ENCODE measurements at regions not wholly inside any gene's neighbourhood (a gene's known extent, or its start where the extent isn't known, plus 50 kb on each side); places are given as distances from the start of the nearest gene placed in this dataset.

DNA sequence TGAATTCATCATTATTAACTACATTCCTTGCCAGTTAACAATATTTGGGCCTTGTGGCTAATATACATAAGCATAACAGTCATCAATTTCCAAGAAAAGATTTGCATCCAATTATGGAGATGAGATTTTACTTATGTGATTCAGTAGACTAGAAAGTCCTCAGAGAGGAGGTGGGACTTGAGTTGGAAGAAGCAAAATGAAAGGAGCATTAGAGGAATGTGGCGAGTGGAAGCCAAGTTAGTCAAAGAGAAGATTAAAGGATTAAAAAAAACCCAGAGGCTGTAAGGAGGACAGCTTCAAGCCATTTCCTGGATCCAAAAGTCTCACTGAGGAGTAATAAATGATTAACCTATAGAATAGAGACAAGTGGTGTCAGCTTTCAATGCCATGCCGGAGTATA lies 1099.4 kb upstream of the IGFBP7 start:
- DNase-seq (ENCODE audit: low read depth, low spot score), result no peak

DNA sequence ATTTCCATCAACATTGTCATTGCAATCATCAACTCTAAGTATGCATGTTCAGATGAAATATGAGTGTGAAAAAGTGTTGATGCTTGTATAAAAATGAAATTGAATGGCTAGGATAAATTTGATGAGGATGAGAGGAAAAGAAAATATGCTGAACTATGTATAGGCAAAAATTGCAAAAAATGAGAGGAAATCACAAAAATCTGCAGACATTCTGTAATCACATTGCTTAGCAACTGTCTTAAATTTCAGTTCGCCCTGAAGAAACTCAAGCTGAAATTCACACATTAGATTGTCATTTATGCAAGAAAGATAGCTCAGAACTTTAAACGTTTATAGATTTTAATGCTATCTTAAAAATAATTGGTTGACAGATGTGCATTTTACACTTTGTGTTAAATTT lies 1098.8 kb upstream of the IGFBP7 start:
- no peak for DNase-seq (ENCODE audit: low read depth, low spot score)

DNA sequence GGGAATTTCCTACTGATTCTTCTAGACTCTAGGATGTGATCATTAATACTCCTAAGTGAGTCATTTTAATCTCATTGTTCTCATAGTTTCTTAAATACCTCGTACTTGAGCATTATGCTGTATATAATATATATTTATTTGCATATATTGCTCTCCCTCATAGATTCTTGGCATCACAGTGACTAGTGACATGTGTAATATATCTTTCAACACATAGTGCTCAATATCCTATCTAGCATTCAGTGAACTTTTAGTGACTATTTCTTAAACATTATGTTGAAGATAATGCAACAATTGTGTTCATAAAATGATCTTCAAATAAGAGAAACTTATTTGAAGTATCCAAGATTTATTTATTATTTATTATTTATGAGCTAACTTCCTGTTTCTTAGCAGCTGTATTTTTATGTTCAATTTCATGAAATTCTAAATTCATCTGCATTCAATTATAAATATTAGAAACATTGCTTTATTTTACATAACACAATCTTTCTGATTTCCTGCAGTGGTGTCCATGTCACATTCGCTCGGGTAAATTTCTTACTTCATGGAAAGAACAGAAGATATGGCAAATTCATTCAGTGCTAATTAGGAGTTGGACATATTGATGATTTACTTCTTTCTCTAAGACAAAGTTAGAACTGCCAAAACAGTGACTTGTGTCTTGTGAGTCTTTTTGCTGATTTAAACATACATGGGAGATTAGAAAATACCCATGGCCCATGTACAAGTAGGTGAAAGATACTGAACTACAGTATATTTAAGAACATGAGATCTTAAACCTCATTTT lies 1095.5 kb upstream of the IGFBP7 start:
- DNase-seq (ENCODE audit: low read depth, low spot score), result no peak

DNA sequence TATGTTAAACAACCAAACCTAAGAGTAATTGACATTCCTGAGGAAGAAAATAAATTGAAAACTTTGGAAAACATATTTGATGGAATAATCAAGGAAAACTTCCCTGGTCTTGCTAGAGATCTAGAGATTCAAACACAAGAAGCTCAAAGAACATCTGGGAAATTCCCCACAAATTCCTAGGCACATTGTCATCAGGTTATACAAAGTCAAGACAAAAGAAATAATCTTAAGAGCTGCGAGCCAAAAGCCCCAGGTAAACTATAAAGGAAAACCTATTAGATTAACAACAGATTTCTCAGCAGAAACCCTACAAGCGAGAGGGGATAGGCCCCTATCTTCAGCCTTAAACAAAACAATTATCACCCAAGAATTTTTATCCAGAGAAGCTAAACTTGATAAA lies 1082.0 kb upstream of the IGFBP7 start:
- DNase-seq (ENCODE audit: low read depth, low spot score), result no peak

DNA sequence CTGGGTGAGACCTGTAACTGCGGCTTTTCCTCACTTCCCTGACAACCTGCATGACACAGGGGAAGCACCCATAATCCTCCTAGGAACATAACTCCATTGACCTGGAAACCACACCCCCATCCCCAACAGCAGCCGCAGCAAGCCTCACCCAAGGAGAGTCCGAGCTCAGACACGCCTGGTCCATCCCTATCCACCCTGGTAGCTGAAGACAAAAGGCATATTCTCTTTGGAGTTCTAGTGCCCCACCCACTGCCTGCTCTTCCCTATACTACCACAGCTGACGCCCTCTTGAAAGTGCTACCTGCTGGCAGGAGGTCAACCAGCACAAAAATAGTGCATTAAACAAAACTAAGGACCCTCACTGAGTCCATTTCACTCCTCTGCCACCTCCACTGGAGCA lies 1080.9 kb upstream of the IGFBP7 start:
- no peak for DNase-seq (ENCODE audit: low read depth, low spot score)

DNA sequence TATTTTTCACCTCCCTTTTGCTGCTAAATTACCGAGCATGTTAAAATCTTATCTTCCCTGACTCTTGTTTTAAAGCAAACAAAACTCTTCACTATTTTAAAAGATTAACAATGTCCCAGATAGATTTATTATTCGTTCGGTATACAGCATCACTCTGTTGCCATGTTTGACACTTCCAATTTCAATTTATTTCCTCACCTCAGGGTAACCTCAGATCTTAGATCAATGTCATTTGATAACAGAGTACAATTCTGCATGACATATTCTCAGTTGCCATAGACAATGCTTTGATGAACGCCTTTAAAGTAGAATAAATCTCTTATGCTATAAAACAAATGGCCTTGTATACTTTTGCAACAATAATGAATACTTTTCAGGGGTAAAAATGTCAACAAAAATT lies 1078.1 kb upstream of the IGFBP7 start:
- DNase-seq (ENCODE audit: low read depth, low spot score), result no peak

DNA sequence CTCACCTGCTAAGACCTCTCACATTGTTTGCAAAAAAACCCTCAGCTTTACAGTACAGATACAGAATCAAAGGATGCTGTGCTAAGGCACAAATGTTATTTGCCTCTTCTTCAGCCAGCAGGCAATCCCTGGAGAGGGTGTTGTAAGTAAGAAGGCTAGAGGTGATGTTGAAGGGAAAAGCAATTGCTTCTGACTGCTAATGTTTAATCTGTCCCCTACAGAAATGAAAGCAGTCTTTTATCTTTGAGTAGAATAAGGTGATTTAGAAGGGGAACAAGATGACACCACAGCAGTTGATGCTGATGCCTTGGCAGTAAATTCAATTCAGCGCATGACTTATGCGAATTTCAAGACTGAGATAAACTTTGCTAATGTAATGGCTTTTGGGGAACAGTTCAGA lies 1064.8 kb upstream of the IGFBP7 start:
- DNase-seq (ENCODE audit: low read depth, low spot score), result no peak

DNA sequence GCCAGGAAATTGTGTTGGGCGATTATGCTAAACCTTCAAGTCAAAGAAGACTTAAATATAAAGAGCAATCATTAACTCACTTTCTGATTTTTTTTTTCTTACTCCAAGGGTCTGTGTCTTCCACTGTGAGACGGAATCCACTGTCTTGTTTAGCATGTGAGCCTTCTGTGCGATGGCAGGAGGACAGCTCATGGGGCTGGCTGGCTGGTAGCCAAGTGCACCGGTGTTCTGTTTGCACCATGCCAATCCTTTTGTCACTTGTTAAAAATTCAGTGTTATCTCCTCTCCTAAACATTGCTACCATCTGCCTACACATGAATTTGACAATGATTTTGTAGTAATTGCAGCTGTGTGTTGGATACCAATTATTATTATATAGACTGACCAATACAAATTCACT lies 1056.3 kb upstream of the IGFBP7 start:
- no peak for DNase-seq (ENCODE audit: low read depth, low spot score)

DNA sequence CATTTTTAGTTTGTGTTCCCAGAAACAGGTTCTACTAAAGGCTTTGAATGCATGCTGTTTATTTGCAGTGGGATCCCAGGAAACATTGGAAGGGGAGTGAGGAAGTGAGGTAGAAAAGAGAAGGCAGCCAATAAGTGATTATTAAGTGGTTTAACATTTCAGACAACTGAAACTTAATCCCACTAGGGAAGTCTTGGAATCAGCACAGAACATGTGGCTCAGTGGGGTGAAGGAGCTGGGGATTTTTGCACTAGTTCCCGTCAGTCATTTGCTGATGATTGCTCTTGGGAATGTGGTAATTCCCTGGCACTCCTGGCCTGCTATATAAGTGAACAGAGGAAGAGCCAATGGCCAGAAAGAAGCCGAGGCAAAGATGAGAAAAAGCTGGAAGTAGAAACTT lies 1053.0 kb upstream of the IGFBP7 start:
- no peak for DNase-seq (ENCODE audit: low read depth, low spot score)

DNA sequence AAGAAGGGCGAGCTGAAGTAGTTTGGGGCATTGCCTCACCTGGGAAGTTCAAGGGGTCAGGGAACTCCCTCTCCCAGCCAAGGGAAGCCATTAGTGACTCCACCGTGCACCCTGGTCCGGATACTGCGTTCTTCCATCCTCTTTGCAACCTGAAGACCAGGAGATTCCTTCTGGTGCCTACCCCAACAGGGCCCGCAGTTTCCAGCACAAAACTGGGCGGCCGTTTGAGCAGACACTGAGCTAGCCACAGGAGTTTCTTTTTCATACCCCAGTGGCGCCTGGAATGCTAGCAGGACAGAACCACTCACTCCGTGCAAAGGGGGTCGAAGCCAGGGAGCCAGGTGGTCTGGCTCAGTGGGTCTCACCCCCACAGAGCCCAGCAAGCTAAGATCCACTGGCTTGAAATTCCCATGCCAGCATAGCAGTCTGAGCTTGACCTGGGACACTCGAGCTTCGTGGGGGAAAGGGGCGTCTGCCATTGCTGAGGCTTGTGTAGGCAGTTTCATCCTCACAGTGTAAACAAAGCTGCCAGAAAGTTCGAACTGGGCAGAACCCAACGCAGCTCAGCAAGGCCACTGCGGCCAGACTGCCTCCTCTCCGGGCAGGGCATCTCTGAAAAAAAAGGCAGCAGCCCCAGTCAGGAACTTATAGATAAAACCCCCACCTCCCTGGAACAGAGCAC lies 1039.4 kb upstream of the IGFBP7 start:
- DNase-seq (ENCODE audit: low read depth, low spot score), result no peak

DNA sequence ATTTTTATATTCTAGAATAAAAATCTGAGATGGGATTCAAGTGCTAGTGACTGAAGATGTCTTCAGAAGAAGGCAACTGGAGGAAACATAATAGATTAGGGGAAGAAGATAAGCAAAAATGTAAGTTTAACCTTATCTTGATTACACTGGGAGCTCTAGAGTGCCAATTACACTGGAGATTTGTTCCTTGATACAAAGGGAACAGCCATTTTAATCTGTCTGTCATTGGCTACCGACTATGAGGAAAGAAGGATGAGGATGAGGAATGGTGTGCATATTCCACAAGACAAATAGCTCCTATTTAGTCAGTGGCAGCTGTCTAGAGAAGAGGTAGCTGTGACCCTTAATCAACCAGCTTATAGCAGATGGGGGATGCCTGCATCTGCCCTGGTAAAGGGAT lies 1034.5 kb upstream of the IGFBP7 start:
- no peak for DNase-seq (ENCODE audit: low read depth, low spot score)

DNA sequence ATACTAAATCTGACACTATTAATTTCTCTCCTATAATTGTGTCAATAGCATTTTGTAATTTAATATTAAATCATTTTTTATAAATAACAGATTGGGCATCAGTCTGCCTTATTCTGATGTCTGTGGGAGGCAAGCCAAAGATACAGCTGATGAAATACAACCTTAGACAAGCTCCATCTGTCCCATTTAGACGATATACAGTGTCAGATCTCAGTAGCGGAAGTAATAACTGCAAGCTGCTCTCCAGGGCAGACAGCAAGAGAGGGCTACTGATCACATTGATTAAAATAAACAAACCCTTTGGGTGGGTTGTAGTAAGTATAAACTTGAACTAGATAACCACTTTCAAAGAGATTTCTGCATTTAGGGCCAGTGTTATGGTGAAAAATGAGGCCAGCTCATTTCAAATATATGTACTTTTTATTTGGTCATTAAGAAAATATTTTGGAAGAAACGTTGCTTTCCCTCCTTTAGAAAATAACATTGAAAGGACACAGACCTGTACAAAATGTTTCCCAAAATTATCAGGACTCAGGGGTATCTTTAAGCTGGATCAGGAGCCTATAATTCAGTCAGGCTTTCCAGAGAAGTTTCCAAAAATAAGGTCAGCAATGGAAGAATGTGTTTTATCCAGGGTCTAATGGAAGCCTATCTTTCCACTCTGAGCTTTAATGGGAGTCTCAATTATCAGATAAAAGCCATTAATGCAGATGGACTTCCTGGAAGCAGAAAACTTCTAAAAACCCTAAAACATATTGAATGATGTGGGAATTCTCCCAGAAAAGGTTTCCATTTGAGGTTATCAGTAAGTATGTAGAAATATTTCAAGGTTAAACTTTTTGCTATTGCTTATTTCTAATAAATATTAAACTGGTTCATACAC lies 1028.8 kb upstream of the IGFBP7 start:
- no peak for DNase-seq (ENCODE audit: low read depth, low spot score)

DNA sequence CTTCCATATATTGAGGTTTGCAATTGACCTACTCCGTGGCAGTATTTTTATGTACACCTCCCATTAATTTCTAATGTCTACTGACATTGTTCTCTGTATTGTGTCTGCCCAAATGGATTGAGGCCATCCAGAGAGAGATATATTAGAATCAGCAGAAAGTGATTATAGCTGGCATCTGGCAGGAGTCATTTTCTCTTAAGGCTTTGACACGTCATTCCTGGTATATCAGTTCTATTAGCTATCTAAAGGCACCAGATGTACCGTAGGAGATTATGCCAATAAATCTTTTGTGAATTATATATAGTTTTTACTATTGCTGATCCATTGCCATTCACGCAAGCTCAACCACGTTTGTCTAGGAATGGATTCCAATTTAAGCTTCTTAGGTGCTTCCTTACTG lies 1026.4 kb upstream of the IGFBP7 start:
- no peak for DNase-seq (ENCODE audit: low read depth, low spot score)

DNA sequence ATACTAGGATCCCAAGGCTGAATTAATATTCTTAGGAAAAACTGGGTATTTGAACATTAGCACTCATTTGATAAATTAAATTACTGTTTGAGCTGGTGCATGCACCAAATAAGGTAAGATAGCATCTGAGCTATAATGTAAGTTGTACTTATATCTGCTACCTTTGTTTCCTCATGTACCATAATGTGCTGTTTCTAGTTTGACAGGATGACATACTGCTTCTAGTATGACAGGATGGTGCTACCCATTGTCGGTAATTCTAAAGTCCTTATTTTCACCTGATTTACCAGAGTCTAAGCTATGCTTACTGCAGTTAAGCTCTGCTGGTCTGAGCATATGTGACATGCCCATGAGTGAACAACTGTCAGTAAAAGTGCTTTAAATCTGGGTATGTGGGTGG lies 1017.5 kb upstream of the IGFBP7 start:
- no peak for DNase-seq (ENCODE audit: low read depth, low spot score)

DNA sequence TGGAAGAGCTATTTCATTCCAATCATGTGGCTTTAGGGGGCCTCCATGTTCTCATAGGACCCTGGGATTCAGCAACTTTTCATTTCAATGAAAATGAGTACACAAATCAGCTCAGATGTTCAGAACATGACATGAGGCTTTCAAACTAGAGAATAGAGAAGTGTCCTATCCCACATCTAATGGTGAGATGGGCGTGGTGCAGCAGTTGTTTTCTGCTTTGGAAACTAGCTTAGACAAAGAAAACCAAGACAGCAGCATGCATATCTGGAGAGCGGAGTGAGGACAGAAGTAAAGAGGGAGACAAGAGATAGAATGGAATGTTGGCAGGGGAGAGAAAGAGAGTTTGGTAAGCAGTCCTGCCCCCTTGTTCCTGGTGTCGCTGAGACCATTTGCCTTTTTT lies 1009.1 kb upstream of the IGFBP7 start:
- DNase-seq (ENCODE audit: low read depth, low spot score), result no peak

DNA sequence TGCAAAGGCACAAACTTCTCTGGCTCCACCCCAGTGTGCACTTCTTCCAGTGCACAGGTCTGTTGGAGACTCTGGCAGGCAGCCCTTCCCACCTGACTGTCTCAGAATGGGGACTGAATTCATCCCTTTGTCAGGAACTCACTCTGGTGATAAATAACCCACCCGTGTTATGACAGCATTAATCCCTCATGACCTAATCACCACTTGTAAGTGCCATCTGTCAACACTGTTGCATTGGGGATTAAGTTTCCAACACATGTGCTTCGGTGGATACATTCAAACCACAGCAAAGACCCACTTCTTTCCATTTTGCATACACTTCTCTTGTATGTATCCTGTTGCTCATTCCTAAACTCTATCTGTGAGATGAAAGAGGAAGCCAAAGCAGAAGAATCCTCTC lies 1002.9 kb upstream of the IGFBP7 start:
- DNase-seq (ENCODE audit: low read depth, low spot score), result no peak

DNA sequence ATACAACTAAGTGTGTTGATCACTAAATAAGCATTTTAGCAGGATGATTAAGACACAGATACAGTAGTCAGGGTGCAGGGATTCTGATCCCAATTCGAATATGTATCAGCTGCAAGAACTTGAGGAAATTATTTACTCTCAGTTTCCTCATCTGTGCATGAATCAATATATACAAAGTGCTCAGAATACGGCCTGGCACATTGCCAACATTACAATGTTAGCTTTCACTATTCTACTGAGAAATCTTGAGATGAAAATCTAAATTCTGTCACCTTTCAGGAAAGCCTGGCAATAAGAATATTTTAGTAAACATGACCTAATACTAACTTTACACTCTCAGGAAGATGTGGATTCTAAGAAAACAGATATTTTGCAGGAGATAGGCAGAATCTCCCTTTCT lies 1001.6 kb upstream of the IGFBP7 start:
- DNase-seq (ENCODE audit: low read depth, low spot score), result no peak

DNA sequence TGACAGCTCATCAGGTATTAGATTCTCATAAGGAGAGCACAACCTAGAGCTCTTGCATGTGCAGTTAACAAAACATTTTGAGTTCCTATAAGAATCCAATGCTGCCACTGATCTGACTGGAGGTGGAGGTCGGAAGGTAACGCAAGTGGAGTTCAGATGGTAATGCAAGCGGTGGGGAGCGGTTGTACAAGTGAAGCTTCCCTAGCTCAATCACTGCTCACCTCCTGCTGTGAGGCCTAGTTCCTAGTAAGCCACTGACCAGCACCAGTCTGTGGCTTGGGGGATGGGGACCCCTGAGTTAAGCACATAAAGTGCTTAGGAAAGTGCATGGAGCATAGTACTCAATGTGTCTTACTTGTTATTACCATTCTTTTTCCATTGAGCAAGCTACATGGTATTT lies 983.2 kb upstream of the IGFBP7 start:
- no peak for DNase-seq (ENCODE audit: low read depth, low spot score)

DNA sequence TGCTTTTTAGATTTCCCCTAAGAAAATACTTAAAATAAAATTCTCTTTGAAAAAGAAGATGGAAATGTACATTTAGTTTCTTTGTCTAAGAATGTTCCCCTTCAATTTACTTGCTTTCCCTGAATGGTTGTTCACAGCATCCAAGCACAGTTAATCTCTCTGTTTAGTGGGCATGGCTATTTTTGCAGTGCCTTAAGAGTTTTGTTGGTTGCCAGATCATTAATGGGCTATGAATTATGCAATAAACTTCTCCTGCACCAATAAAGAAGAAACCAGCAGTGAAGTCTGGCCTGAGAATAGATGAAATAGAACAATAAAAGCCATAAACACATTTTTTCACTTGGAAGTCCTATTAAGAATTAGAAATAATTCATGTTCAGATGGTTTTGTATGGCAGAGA lies 980.4 kb upstream of the IGFBP7 start:
- DNase-seq (ENCODE audit: low read depth, low spot score), result no peak

DNA sequence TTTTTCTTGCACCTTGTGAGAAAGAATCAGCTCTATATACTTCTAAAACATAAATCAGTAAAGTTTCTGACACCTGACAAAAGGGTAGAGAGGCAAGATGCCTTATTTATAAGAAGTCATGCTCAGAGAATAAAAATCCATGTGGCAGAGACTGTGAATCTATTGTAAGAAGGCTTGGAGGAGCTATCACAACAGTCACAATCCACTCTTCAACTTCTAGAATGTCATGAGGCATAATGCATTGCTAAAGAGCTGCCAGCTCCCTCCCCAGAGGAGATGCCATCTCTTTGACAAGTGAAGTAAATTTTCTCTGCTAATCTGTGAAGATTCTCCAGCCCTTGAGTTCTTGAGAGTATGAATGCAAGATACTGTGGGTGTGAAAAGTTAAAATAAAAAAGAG lies 971.2 kb upstream of the IGFBP7 start:
- DNase-seq (ENCODE audit: low read depth, low spot score), result no peak

DNA sequence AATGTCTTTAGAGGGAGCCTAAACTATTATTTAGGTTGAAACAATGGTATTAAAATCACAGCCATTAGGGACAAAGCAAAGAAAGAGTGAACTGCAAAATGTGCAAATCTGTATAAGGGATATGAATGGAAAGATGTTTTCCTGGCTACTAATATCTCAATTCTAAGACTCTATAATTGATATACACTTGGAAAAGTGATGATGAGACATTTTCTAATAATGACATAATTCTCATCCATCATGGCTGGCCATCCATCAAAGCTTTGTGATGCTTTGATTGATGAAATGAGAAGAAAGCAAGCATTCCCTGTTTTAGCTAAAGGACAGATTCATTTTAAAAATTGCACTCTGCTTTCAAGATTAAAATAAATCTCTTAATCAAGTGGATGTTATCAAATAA lies 965.5 kb upstream of the IGFBP7 start:
- DNase-seq (ENCODE audit: low read depth, low spot score), result no peak

DNA sequence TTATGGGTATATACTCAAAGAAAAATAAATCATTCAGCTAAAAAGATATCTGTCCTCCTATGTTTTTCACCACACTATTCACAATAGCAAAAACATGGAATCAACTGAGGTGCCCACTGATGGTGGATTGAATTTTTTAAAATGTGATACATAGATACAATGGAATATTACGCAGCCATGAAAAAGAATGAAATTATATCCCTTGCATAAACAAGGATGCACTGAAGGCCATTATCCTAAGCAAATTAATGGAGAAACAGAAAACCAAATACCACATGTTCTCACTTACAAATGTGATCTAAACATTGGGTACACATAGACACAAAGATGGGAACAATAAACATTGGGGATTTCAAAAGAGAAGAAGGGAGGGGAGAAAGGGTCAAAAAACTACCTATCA lies 964.2 kb upstream of the IGFBP7 start:
- DNase-seq (ENCODE audit: low read depth, low spot score), result no peak

Measured in pulmonary artery endothelial cell (primary cell).